ENCODE measurements at regions not wholly inside any gene's neighbourhood (a gene's known extent, or its start where the extent isn't known, plus 50 kb on each side); places are given as distances from the start of the nearest gene placed in this dataset.

GRCh38 chr7:101764221-101764620 lies 53.2 kb upstream of the CUX1 start:
- no peak overlapping the region for H3K4me2 ChIP-seq (ENCODE audit: control insufficient read depth, insufficient read depth)
- H3K27me3 ChIP-seq (replicated peaks in 1 of 2; ENCODE audit: control insufficient read depth in 2 of 2, insufficient read depth in 2 of 2, low read length in 1 of 2) = no peaks in the 10 kb centered on the region; a peak in 1 of 4 replicates
- no TSS peak for BruUV-seq (replicated peaks)
- no peak overlapping the region for H3K27ac ChIP-seq (ENCODE audit: control insufficient read depth, insufficient read depth)
- ChIA-PET SMC1A (ENCODE audit: uncharacterized antibody, unreplicated experiment) (no interaction called here), CTCF (no interaction called here), RAD21 (ENCODE audit: unreplicated experiment) (no interaction called here), POLR2A (interaction anchor here (0.5 kb wide), 1 partner anchor 34 kb away, joined by 3 read pairs; no protein-coding TSS in a partner anchor)
- no peak for ATAC-seq
- TF ChIP-seq USF1 (IDR thresholded peaks at IDR 0.05; ENCODE audit: borderline replicate concordance, extremely low read length, insufficient read depth, low read depth, low read length) (no peak), IKZF1 (conservative IDR thresholded peaks at IDR 0.05) (no peak), NFYA (IDR thresholded peaks at IDR 0.05; ENCODE audit: borderline replicate concordance, low read depth, low read length) (no peak), MEF2B (IDR thresholded peaks at IDR 0.05; ENCODE audit: partially characterized antibody, poor library complexity, severe bottlenecking) (no peak), SMARCA5 (IDR thresholded peaks at IDR 0.05) (no peak), NFIC (IDR thresholded peaks at IDR 0.05; ENCODE audit: low read depth, low read length) (no peak)
- H3K9me3 ChIP-seq (replicated peaks; ENCODE audit: control insufficient read depth, insufficient read depth, low read length) = no peaks in the 10 kb centered on the region; the same call in 2 of the 3 replicates
- H3K79me2 ChIP-seq (ENCODE audit: control insufficient read depth, insufficient read depth, low read length) = no peaks in the 10 kb centered on the region
- no peaks in the 10 kb centered on the region for H4K20me1 ChIP-seq (ENCODE audit: control insufficient read depth, insufficient read depth)
- no peaks in the 10 kb centered on the region for H3K4me1 ChIP-seq (ENCODE audit: control insufficient read depth, insufficient read depth, low read length)
- no peak overlapping the region for H3K4me3 ChIP-seq
- in situ Hi-C loops (cut with MboI) (no loop called here), intact Hi-C loops (cut with micrococcal nuclease; ENCODE audit: unreplicated experiment) (no loop called here)
- FAIRE-seq = no peak
- no peaks in the 10 kb centered on the region for H3K36me3 ChIP-seq (ENCODE audit: control insufficient read depth in 2 of 2, insufficient read depth in 2 of 2, low read length in 1 of 2)
- H3K9ac ChIP-seq (ENCODE audit: control insufficient read depth, insufficient read depth, low read length) = no peak overlapping the region
- WGBS (ENCODE audit: insufficient coverage, insufficient replicate concordance, low lambda C conversion rate, missing lambda C conversion rate) = 39% methylated on average over 6 of the region's 6 CpGs
- no peak for DNase-seq (ENCODE audit: low read depth, low spot score)
- no peak overlapping the region for H2AFZ ChIP-seq (ENCODE audit: control insufficient read depth, low read depth, low read length)

- no peak overlapping the region for H3K9ac ChIP-seq (ENCODE audit: control insufficient read depth, insufficient read depth, low read length)
- 32% methylated on average over 6 of the region's 6 CpGs for WGBS (ENCODE audit: insufficient coverage, insufficient replicate concordance, low lambda C conversion rate, missing lambda C conversion rate)
- no peak for TF ChIP-seq NFYA (IDR thresholded peaks at IDR 0.05; ENCODE audit: borderline replicate concordance, low read depth, low read length)
- no peak for TF ChIP-seq ZNF592 (IDR thresholded peaks at IDR 0.05)
- TF ChIP-seq E2F4 (IDR thresholded peaks at IDR 0.05; ENCODE audit: low read depth, low read length) = no peak
- TF ChIP-seq MAX (IDR thresholded peaks at IDR 0.05; ENCODE audit: low read depth, low read length) = no peak
- TF ChIP-seq KAT2A (conservative IDR thresholded peaks at IDR 0.05; ENCODE audit: control insufficient read depth, low read depth, low read length) = no peak
- TF ChIP-seq WRNIP1 (IDR thresholded peaks at IDR 0.05; ENCODE audit: borderline replicate concordance, low read depth, low read length) = no peak
- no peak for TF ChIP-seq SIN3A (IDR thresholded peaks at IDR 0.05; ENCODE audit: low read depth, low read length)
These were observed 49.9 kb upstream of the CUX1 start for GRCh38 chr7:101767544-101767943.

More at GRCh38 chr7:101767544-101767943, 49.9 kb upstream of the CUX1 start:
- POLR2A ChIA-PET = interaction anchor here (0.6 kb wide), 1 partner anchor 631 kb away, joined by 5 read pairs; no protein-coding TSS in a partner anchor
- H3K4me1 ChIP-seq (ENCODE audit: control insufficient read depth, insufficient read depth, low read length) = no peaks in the 10 kb centered on the region
- H3K4me3 ChIP-seq = no peak overlapping the region
- no peaks in the 10 kb centered on the region; a peak in 1 of 4 replicates for H3K27me3 ChIP-seq (replicated peaks in 1 of 2; ENCODE audit: control insufficient read depth in 2 of 2, insufficient read depth in 2 of 2, low read length in 1 of 2)
- intact Hi-C loops (cut with micrococcal nuclease; ENCODE audit: unreplicated experiment) = no loop called here
- no peaks in the 10 kb centered on the region for H4K20me1 ChIP-seq (ENCODE audit: control insufficient read depth, insufficient read depth)
- in situ Hi-C loops (cut with MboI) = no loop called here
- H3K4me2 ChIP-seq (ENCODE audit: control insufficient read depth, insufficient read depth) = no peak overlapping the region
- no peak overlapping the region for H2AFZ ChIP-seq (ENCODE audit: control insufficient read depth, low read depth, low read length)
- RAD21 ChIA-PET (ENCODE audit: unreplicated experiment) = no interaction called here
- no peak for DNase-seq (ENCODE audit: low read depth, low spot score)
- CTCF ChIA-PET = no interaction called here
- no TSS peak for BruUV-seq (replicated peaks)
- no peaks in the 10 kb centered on the region for H3K9me3 ChIP-seq (replicated peaks; ENCODE audit: control insufficient read depth, insufficient read depth, low read length)
- SMC1A ChIA-PET (ENCODE audit: uncharacterized antibody, unreplicated experiment) = no interaction called here
- no peaks in the 10 kb centered on the region for H3K79me2 ChIP-seq (ENCODE audit: control insufficient read depth, insufficient read depth, low read length)
- H3K36me3 ChIP-seq (ENCODE audit: control insufficient read depth in 2 of 2, insufficient read depth in 2 of 2, low read length in 1 of 2) = no peaks in the 10 kb centered on the region
- no peak for ATAC-seq
- no peak for FAIRE-seq
- no peak overlapping the region for H3K27ac ChIP-seq (ENCODE audit: control insufficient read depth, insufficient read depth)
